HTR-8/SVneo (cell line): ENCODE measurements at regions not wholly inside any gene's neighbourhood (a gene's known extent, or its start where the extent isn't known, plus 50 kb on each side); places are given as distances from the start of the nearest gene placed in this dataset.
A peak's percentile ranks its signal among the peaks of the same experiment; 100 is the strongest.
"Not testable (repeated sequence)": the region's sequence is repeated elsewhere in the genome, so short reads cannot be mapped to it uniquely, and the experiment has no call there.

ENCODE experiments used
- DNase-seq: peaks from one replicate; pipeline ENCODE4 v3.0.0; 2011; ENCODE audit warnings: low spot score, mixed read lengths; ENCODE audit not compliant: insufficient read length
- FAIRE-seq: peaks from 2 replicates; lab custom pipeline; 2011; peaks lifted over from hg19 to GRCh38; lab: Jason Lieb, UNC

DNA sequence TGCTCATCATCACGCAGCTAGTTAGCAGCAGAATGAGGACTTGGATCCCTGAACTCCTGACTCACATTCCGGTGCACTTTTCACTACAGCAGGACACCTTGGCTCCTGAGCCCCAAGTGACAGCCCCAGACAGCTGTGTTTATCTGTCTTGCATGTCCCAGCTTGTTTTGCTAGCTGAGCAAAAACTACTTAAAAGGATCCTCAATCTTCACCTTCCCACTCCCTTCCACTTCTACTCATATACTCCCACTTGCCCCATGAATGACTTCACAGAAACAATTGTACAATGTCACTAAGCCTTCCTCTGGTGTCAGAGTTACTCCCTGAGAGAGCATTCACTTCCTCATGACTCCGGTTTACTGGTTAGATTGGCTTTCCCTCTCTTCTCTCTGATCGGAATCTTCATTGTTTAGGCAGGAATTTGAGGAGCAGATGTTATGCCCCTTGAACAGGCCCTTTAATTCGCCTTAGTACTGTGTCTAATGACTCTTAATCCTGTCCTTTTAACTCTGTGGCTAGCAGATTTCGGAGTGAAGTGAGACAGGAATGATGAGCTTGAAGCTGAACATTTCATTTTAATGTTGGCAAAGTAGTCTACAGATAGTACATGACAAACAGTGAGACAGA lies 587.2 kb upstream of the CHD1 start:
- not testable (repeated sequence) for DNase-seq, FAIRE-seq

DNA sequence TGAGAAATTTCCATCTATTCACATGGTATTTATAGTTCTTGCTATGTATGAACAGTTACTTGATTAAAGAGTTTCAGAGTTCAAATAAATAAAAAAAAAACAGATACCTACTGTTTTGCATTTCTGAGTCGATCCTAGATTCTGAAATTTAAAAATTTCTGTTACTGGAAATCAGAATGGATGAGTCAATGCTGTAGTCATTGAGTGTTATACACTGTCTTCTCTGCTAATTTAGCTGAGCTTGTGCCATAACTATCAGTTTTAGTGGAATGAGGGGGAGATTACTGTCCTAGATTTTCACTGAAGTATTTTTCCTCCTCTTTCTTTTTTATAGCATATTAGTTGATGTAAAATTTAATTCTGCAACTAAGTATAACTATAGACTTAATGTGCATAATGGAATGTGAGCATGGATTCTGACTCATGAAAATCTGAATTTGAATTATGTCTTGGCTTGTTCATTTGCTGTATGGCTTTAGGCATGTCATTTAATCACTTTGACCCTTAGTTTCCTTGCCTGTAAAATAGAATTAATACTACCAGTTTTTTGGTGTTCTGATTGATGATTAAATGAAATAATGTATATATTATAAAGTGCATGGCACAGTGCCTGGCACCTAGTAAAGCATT lies 581.5 kb upstream of the CHD1 start:
- FAIRE-seq, DNase-seq: not testable (repeated sequence)

DNA sequence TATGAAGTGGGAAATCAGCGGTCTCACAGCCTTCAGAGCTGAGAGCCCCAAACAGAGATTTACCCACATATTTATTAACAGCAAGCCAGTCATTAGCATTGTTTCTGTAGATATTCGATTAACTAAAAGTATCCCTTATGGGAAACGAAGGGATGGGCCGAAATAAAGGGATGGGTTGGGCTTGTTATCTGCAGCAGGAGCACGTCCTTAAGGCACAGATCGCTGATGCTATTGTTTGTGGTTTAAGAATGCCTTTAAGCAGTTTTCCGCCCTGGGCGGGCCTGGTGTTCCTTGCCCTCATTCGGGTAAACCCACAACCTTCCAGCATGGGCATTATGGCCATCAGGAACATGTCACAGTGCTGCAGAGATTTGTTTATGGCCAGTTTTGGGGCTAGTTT lies 580.3 kb upstream of the CHD1 start:
- DNase-seq, FAIRE-seq: not testable (repeated sequence)

DNA sequence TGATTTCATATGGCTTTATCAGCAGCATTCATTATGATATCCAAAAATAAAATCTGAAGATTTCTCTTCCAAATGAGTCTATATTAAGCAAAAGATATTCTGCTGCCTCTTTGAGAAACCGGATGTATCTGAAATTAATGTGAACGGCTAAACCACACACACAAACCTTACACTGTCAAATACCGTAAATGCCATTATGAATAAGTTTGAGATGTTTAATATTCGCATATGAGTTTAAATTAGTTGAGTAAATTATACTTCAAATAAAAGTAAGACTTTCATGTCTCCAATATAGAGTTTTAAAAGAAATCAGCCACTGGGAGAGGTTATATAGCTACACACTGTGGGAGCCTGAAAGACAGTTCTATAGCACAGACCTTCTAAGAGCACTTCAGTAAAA lies 566.6 kb upstream of the CHD1 start:
- not testable (repeated sequence) for DNase-seq, FAIRE-seq

DNA sequence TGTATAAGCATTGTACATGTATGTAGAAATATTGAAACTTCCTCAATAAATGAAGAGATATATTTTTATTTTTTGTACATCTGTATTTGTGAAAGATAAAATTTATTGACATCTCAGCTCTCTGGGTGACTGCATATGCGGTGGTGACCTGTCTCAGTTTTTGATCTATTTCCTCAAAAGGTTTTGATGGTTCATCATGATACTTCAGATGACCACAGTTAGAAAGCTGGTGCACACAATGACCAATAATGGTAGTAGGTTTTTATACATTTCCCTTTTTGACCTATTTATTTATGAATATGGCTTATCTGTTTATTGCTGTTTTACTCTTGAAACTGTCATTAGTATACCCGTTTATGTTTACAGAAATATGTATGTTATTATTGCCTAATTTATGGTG lies 549.6 kb upstream of the CHD1 start:
- not testable (repeated sequence) for DNase-seq

DNA sequence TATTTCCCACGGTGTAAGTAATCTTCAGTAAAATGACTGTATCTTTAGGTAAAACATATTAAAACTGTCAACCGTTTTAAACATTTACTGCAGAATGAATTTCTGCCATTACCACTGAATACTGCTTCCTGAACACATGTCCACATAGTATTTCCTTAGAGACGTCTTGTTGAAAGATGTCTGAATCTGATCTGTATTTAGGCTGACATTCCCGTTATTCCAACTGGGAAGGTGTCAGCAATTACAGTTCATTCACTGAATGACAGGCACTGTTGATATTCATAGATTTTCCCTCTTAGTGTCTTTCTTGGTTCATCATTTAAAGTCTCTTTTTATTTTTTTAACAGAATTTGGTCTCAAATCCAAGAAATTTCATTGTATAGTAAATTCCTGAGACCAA lies 544.5 kb upstream of the CHD1 start:
- FAIRE-seq = not testable (repeated sequence)

More for the DNA sequence above, 549.6 kb upstream of the CHD1 start:
- not testable (repeated sequence) for FAIRE-seq

DNA sequence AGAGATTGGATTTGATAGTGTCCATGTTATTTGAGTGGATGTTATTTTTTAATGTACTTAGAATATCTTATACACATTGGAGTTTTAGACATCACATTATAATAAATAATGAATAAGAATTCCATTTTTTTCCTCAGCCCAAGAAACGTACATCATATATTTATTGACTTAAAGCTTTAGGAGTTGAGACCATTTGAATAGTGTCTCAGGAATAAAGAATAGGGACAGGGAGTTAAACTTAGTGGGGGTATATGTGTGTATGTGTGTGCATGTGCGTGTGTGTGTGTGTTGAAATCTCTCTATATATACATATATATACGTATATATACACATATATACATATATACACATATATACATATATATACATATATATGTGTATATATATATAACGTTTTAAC lies 542.9 kb upstream of the CHD1 start:
- FAIRE-seq, DNase-seq: not testable (repeated sequence)

More for the DNA sequence above, 544.5 kb upstream of the CHD1 start:
- not testable (repeated sequence) for DNase-seq

DNA sequence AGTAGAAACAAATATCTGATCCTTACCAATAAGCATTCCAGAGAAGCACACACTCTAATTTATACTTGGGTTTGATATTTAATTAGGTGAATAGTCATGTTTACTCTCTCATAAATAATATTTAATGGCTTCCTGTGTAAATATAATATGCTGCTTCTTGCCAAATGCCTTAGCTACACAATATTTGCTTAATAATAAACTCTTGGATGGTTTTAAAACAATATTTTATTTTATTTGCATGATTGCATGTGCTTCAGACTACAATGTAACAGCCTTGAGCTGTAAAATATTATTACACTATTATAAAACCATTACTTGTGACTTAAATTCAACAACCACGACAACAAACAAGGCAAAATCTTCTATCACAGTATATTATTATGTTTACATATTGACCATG lies 542.4 kb upstream of the CHD1 start:
- FAIRE-seq, DNase-seq: not testable (repeated sequence)

DNA sequence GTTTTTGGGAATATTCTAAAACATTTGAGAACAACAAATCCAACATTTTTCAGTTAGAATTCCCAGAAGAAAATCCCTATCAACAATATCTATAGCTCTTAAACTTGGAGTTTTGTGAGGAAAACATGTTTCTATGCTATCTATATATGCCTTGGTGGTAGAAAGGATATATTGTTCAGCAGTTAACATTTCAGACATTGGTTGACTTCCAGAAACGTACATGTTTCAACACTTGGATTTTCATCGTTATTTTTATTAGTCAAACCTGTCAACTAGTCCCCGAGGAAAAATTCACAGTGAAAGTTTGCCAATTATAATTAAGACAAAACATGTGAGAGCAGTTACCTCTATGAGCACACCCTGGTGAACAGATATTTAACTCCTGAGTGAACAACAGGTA lies 541.8 kb upstream of the CHD1 start:
- not testable (repeated sequence) for DNase-seq
- FAIRE-seq = peak; percentile 66

DNA sequence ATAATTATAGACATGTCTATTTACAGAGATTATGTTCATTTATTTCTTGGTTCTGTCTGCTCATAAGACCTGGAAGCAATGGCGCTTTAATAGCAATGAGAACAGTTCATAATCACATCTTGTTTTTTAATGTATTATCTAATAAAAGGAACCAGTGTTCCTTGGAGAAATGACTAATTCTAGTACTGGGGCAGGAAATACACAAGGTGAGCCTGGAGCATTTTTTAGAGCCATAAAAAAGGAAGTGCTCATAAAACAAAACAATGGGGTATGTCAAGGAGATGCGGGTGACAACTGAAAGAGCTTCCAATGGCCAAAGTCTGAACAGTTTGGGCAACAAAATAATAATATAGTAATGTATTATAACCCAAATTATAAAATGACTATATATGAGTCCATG lies 531.9 kb upstream of the CHD1 start:
- DNase-seq (no peak), FAIRE-seq (no peak)

DNA sequence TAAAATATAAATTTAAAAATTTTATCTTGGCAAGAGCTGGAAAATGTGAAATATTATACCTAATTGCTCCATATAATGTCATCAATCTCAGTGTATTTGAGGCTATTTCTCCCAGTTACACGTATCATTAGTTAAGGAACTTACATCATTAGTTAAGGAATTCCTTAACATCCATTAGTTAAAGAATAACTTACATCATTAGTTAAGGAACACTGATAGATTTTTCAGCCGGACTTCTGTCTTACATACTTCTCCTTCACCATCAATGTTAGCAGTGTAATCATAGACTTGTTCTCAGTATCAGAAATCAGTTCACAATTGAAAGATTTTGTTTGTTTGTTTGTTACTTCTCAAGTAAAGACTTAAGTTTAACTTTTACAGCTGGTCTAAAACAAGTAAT lies 524.4 kb upstream of the CHD1 start:
- DNase-seq = no peak
- FAIRE-seq = no peak

DNA sequence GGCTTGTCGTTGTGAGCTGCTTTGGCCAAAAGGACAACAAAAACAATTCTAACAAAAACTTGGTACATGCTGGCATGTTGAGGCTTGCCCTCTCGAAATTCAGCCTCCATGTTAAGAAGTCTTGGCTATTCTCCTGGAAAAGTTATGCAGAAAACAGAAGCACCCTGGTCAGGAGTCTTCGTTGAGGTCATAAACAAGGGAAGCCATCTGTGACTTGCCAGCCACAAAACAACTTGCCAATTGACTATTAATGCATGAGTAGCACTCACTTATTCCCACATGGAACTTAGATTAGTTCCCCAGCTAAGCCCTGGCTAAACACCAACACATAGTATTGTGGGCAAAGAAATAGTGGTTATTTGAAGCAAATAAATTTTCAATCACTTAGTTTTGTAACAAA lies 521.0 kb upstream of the CHD1 start:
- DNase-seq (no peak), FAIRE-seq (no peak)

DNA sequence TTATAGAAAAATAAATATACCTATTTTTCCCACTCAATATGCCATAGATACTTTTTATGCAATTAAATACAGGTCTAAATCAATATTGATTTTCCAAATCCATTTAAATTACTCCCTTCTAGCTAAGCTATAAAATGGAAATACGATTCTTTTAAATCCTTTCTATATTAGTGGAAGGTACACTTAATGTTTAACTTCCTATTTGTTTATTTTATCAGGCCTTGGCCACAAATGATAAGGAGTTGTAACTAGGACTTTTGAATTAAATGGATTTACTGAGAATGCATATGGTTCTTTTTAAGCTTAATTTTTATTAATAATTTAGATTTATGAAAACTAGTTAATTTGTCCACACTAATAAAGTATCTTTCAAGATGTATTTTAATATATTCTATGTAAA lies 517.0 kb upstream of the CHD1 start:
- DNase-seq = no peak
- no peak for FAIRE-seq

DNA sequence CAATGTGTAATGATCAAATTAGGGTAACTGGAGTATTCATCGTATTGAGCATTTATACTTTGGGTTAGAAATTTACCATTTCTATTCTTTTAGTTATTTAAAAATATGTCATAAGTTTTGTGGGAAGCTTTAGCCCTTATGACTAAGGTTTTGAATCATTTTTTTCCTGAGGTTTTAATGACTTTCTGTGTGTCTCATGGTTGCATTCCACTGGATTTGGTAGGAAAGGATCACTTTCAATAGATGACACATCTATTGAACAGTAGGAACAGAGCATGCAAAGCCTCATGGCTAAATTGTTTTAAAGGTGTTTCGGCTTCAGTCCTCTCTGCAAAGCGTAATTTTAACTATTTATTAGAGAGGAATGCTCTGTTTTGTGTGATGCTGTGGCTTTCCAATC lies 512.4 kb upstream of the CHD1 start:
- DNase-seq (no peak), FAIRE-seq (no peak)

DNA sequence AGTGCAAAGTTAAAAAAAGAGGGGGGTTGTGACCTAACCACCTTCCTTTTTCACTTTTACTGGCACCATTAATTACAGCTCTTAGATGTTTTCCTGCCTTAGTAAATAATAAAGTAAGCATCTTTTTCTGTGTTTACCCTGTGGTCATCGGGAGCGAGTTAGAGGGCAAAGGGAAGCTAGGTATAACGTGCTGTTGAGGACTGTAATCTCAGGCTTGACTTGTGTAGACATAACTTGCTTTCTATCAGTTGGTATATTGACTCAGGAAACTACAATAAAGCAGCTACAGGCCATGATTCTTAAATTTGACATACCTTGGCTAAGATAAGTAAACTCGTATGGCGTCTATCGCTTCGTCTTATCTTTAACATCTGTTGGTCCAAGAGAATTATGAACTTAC lies 509.8 kb upstream of the CHD1 start:
- DNase-seq (no peak), FAIRE-seq (no peak)

DNA sequence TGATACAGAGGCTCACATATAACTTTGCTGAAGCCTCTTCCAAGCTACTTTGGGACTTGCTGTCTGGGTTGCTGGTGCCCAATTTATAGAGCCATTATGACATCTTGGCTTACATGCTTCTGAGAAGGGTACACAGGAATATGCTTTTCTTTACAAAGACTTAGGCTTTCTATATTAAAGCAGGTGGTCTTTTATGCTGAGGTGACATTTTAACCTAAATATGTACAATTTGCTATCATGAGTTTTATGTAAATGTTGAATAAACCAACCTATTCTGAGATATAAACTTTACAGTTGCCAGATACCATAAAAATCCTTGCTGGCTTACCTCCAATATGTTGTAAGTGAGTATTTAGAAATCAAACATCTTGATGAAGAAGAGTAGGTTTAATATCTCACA lies 509.2 kb upstream of the CHD1 start:
- no peak for DNase-seq
- FAIRE-seq = no peak

DNA sequence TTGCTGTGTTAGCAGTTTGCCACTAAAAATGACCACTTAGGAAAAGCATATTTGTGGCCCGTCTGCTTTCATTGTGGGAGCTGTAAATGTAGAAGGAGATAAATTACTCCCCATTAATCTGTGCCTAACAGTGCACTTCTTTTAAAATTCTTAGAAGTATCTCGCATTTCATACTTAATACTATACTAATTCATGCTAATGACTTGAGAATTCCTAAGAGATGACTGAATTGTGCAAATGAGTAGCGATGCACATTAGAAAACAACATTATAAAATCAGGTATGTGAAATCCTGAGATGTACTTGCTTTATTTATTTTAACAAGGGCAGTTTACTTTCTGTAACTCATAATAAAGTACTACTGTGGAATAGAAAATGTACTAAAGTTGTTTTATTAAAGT lies 494.6 kb upstream of the CHD1 start:
- DNase-seq, FAIRE-seq: not testable (repeated sequence)

DNA sequence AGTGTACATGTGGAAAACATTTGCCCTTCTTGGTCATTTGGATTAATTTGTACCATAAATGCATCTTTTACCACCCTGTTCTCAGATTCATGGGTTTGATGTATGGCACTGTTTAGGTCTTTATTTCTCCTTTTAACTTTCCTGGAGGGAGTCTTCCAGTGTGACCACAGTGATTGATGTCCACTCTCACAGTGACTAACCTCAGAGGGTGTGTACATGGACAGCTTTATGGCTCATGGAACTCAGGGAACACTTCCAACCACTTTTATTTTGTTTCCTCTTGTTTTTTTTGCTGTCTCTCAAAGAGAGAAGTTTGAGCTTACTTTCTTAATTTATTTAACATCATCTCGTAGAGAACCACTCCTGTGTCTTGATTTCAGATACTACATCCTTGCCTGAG lies 489.8 kb upstream of the CHD1 start:
- FAIRE-seq, DNase-seq: not testable (repeated sequence)

DNA sequence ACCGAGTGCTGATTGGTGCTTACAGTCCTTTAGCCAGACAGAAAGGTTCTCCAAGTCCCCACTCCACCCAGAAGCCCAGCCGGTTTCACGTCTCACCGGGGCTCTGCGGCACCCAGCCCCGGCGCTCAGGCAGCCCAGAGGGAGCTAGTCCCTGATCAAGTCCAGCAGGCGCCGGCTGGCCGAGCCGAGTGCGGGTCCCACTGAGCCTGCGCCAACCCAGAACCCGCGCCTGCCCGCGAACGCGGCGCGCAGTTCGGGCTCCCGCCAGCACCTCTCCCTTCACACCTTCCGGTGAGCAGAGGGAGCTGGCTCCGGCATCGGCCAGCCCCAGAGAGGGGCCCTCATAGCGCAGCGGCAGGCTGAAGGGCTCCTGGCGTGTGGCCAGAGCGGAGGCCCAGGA lies 481.6 kb upstream of the CHD1 start:
- DNase-seq, FAIRE-seq: not testable (repeated sequence)

DNA sequence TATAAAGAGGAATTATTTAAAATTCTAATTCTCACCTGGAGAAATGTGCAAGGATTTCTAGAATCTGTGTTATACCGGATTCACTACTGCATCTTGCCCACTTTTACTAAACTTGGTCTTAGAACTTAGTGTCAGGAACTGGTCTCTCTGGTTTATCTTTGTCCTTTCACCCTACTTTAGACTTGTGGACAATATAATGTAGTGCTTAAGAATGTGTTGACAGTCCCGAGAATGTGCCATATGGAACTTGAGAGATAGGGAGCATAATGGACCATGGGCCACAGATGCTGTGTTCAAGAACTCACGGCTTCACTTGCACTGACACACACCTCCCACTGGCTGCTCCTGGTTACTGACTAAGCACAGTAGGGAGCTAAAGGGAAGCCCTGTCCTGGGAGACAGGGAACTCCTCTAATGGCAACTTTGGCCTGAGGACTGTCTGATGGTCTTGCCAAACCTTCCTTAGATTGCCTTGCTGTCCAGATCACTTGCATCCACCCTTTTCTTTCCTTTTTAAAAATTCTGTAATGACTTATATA lies 476.0 kb upstream of the CHD1 start:
- not testable (repeated sequence) for DNase-seq

DNA sequence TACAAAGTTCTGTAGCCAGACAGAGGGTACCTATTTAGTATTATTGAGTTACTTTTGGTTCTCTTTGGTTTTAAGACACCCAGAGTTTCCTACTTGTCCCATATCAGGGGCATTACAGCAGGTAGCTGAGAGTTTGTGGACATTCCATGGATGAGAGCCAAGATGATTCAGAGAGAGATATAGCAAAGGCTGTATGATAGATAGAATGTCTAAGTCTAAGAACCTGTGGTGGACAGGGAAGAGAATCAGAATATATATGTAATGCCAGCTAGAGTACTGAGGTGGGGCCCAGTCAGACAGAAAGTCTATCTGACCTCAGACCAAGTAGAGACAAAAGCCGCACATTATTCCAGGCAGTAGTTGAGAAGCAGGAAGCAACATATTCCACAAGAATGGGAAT lies 471.8 kb upstream of the CHD1 start:
- not testable (repeated sequence) for FAIRE-seq

More for the DNA sequence above, 476.0 kb upstream of the CHD1 start:
- FAIRE-seq = peak; percentile 80

More for the DNA sequence above, 471.8 kb upstream of the CHD1 start:
- DNase-seq = not testable (repeated sequence)
